ENCODE measurements at regions not wholly inside any gene's neighbourhood (a gene's known extent, or its start where the extent isn't known, plus 50 kb on each side); places are given as distances from the start of the nearest gene placed in this dataset.

GRCh38 chr3:181660337-181660736 lies 51.4 kb upstream of the SOX2 start:
- H3K36me3 Mint-ChIP-seq (ENCODE audit: insufficient read depth): no peaks in the 10 kb centered on the region
- no peak overlapping the region for H3K27ac Mint-ChIP-seq
- H3K27me3 Mint-ChIP-seq: no peaks in the 10 kb centered on the region
- H3K4me1 Mint-ChIP-seq (ENCODE audit: low read depth): no peaks in the 10 kb centered on the region
- H3K9me3 Mint-ChIP-seq (ENCODE audit: low read depth): no peaks in the 10 kb centered on the region
- no peak for TF ChIP-seq CTCF (IDR thresholded peaks at IDR 0.05; ENCODE audit: unreplicated experiment)
- DNase-seq (ENCODE audit: low spot score, unreplicated experiment): no peak
- no peak overlapping the region for H3K4me3 Mint-ChIP-seq (ENCODE audit: low read depth)

- peaks cover 8% of the 10 kb centered on the region for H3K4me1 Mint-ChIP-seq (ENCODE audit: low read depth)
- H3K9me3 Mint-ChIP-seq (ENCODE audit: low read depth): no peaks in the 10 kb centered on the region
- no peak for TF ChIP-seq CTCF (IDR thresholded peaks at IDR 0.05; ENCODE audit: unreplicated experiment)
- H3K27ac Mint-ChIP-seq: no peak overlapping the region
- H3K36me3 Mint-ChIP-seq (ENCODE audit: insufficient read depth): no peaks in the 10 kb centered on the region
- no peak for DNase-seq (ENCODE audit: low spot score, unreplicated experiment)
- H3K4me3 Mint-ChIP-seq (ENCODE audit: low read depth): no peak overlapping the region
- H3K27me3 Mint-ChIP-seq: no peaks in the 10 kb centered on the region
Measured at GRCh38 chr3:181637456-181637855, 74.3 kb upstream of the SOX2 start.

- no peak for TF ChIP-seq CTCF (IDR thresholded peaks at IDR 0.05; ENCODE audit: unreplicated experiment)
- Mint-ChIP-seq H3K36me3 (ENCODE audit: insufficient read depth) (no peaks in the 10 kb centered on the region), H3K27ac (no peak overlapping the region), H3K4me3 (ENCODE audit: low read depth) (no peak overlapping the region), H3K9me3 (ENCODE audit: low read depth) (no peaks in the 10 kb centered on the region), H3K4me1 (ENCODE audit: low read depth) (peaks cover 7% of the 10 kb centered on the region), H3K27me3 (no peaks in the 10 kb centered on the region)
- no peak for DNase-seq (ENCODE audit: low spot score, unreplicated experiment)
Measured at GRCh38 chr3:181637056-181637455, 74.7 kb upstream of the SOX2 start.

GRCh38 chr3:181635141-181635540 lies 76.6 kb upstream of the SOX2 start:
- no peaks in the 10 kb centered on the region for H3K27me3 Mint-ChIP-seq
- no peaks in the 10 kb centered on the region for H3K4me1 Mint-ChIP-seq (ENCODE audit: low read depth)
- no peak for TF ChIP-seq CTCF (IDR thresholded peaks at IDR 0.05; ENCODE audit: unreplicated experiment)
- no peaks in the 10 kb centered on the region for H3K9me3 Mint-ChIP-seq (ENCODE audit: low read depth)
- no peak for DNase-seq (ENCODE audit: low spot score, unreplicated experiment)
- H3K27ac Mint-ChIP-seq: no peak overlapping the region
- no peak overlapping the region for H3K4me3 Mint-ChIP-seq (ENCODE audit: low read depth)
- H3K36me3 Mint-ChIP-seq (ENCODE audit: insufficient read depth): no peaks in the 10 kb centered on the region

GRCh38 chr3:181633556-181633955 lies 78.2 kb upstream of the SOX2 start:
- H3K27ac Mint-ChIP-seq: no peak overlapping the region
- H3K4me3 Mint-ChIP-seq (ENCODE audit: low read depth): no peak overlapping the region
- DNase-seq (ENCODE audit: low spot score, unreplicated experiment): no peak
- TF ChIP-seq CTCF (IDR thresholded peaks at IDR 0.05; ENCODE audit: unreplicated experiment): no peak
- H3K36me3 Mint-ChIP-seq (ENCODE audit: insufficient read depth): no peaks in the 10 kb centered on the region
- no peaks in the 10 kb centered on the region for H3K27me3 Mint-ChIP-seq
- no peaks in the 10 kb centered on the region for H3K4me1 Mint-ChIP-seq (ENCODE audit: low read depth)
- no peaks in the 10 kb centered on the region for H3K9me3 Mint-ChIP-seq (ENCODE audit: low read depth)
